ENCODE measurements at regions not wholly inside any gene's neighbourhood (a gene's known extent, or its start where the extent isn't known, plus 50 kb on each side); places are given as distances from the start of the nearest gene placed in this dataset.

- ChIA-PET SMC1A (ENCODE audit: uncharacterized antibody, unreplicated experiment) (no interaction called here), RAD21 (ENCODE audit: unreplicated experiment) (no interaction called here), CTCF (no interaction called here), POLR2A (no interaction called here)
- Histone ChIP-seq H2AFZ (ENCODE audit: control insufficient read depth, low read depth, low read length) (no peak overlapping the region), H3K9me3 (replicated peaks; ENCODE audit: control insufficient read depth, insufficient read depth, low read length) (no peaks in the 10 kb centered on the region), H3K36me3 (ENCODE audit: control insufficient read depth in 2 of 2, insufficient read depth in 2 of 2, low read length in 1 of 2) (no peaks in the 10 kb centered on the region), H3K79me2 (ENCODE audit: control insufficient read depth, insufficient read depth, low read length) (no peaks in the 10 kb centered on the region), H3K4me3 (no peak overlapping the region), H4K20me1 (ENCODE audit: control insufficient read depth, insufficient read depth) (no peaks in the 10 kb centered on the region), H3K27me3 (replicated peaks in 1 of 2; ENCODE audit: control insufficient read depth in 2 of 2, insufficient read depth in 2 of 2, low read length in 1 of 2) (no peaks in the 10 kb centered on the region), H3K9ac (ENCODE audit: control insufficient read depth, insufficient read depth, low read length) (no peak overlapping the region), H3K27ac (ENCODE audit: control insufficient read depth, insufficient read depth) (no peak overlapping the region), H3K4me2 (ENCODE audit: control insufficient read depth, insufficient read depth) (no peak overlapping the region), H3K4me1 (ENCODE audit: control insufficient read depth, insufficient read depth, low read length) (no peaks in the 10 kb centered on the region)
- 57% methylated on average over 2 of the region's 2 CpGs for WGBS (ENCODE audit: insufficient coverage, insufficient replicate concordance, low lambda C conversion rate, missing lambda C conversion rate)
- in situ Hi-C loops (cut with MboI): no loop called here
- no peak for ATAC-seq
- intact Hi-C loops (cut with micrococcal nuclease; ENCODE audit: unreplicated experiment): no loop called here
- no TSS peak for BruUV-seq (replicated peaks)
- DNase-seq (ENCODE audit: low read depth, low spot score): no peak
- FAIRE-seq: no peak
- no peak for TF ChIP-seq YBX1 (IDR thresholded peaks at IDR 0.05)
- no peak for TF ChIP-seq RUNX3 (IDR thresholded peaks at IDR 0.05; ENCODE audit: low read length)
- TF ChIP-seq MTA2 (IDR thresholded peaks at IDR 0.05; ENCODE audit: low read depth): no peak
- TF ChIP-seq TCF3 (IDR thresholded peaks at IDR 0.05; ENCODE audit: borderline replicate concordance, insufficient read depth, low read depth, low read length): no peak
- no peak for TF ChIP-seq NR2F1 (conservative IDR thresholded peaks at IDR 0.05)
- TF ChIP-seq ZSCAN29 (IDR thresholded peaks at IDR 0.05): no peak
- no peak for TF ChIP-seq ATF3 (IDR thresholded peaks at IDR 0.05; ENCODE audit: borderline replicate concordance, extremely low read depth, low read depth, low read length)
- TF ChIP-seq CEBPB (IDR thresholded peaks at IDR 0.05; ENCODE audit: borderline replicate concordance in 1 of 2, low read depth in 2 of 2, low read length in 2 of 2): no peak
- TF ChIP-seq SMC3 (IDR thresholded peaks at IDR 0.05; ENCODE audit: borderline replicate concordance, low read length): no peak
- no peak for TF ChIP-seq SUPT20H (IDR thresholded peaks at IDR 0.05; ENCODE audit: borderline replicate concordance, control insufficient read depth, low read depth, low read length)
- no peak for TF ChIP-seq ZNF207 (IDR thresholded peaks at IDR 0.05; ENCODE audit: borderline replicate concordance)
- TF ChIP-seq FOXM1 (IDR thresholded peaks at IDR 0.05; ENCODE audit: low read depth, low read length): no peak
- TF ChIP-seq SREBF1 (IDR thresholded peaks at IDR 0.05; ENCODE audit: low read length): no peak
- TF ChIP-seq SMAD5 (IDR thresholded peaks at IDR 0.05; ENCODE audit: low read depth): no peak
- TF ChIP-seq IKZF1 (conservative IDR thresholded peaks at IDR 0.05): no peak
- no peak for TF ChIP-seq ELK1 (IDR thresholded peaks at IDR 0.05; ENCODE audit: low read depth, low read length)
These were observed 224.1 kb upstream of the MPDZ start for GRCh38 chr9:13503599-13503998.
